ENCODE measurements at regions not wholly inside any gene's neighbourhood (a gene's known extent, or its start where the extent isn't known, plus 50 kb on each side); places are given as distances from the start of the nearest gene placed in this dataset.
A peak's percentile ranks its signal among the peaks of the same experiment; 100 is the strongest.

DNA sequence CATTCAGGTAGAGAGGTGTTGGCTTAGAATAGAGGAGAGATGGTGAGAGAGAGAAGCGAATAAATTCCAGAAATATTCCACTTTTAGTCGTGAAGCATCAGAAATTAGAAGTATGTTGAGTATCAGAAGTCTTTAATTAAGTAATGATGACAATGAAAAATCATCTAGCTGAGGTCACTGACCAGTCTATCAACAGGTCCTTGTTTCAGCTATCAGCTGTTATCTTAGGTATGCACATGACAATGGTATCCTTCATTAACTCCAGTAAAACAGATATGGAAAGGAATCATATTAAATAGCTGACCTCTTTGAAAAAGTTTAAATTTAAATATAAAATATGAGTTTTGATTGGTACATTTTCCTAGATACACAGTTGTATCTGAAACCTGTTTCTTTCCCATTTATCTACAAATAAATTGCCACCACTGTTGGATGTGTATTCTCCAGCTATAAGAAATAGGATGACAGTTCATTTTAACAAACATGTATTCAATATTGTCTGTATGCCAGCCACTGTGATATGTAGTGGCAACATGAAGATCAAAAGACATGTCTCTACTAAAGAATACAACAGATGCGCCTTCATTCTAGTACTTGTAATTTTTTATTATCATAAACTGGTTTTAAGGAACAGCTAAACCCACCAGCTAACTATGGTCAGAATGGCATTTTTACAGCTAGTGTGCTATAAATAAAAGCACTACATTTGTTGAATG is 424.2 kb upstream of the DCN start:
- no peak for TF ChIP-seq POLR2A (IDR thresholded peaks at IDR 0.05)
- TF ChIP-seq, protein P1, sequence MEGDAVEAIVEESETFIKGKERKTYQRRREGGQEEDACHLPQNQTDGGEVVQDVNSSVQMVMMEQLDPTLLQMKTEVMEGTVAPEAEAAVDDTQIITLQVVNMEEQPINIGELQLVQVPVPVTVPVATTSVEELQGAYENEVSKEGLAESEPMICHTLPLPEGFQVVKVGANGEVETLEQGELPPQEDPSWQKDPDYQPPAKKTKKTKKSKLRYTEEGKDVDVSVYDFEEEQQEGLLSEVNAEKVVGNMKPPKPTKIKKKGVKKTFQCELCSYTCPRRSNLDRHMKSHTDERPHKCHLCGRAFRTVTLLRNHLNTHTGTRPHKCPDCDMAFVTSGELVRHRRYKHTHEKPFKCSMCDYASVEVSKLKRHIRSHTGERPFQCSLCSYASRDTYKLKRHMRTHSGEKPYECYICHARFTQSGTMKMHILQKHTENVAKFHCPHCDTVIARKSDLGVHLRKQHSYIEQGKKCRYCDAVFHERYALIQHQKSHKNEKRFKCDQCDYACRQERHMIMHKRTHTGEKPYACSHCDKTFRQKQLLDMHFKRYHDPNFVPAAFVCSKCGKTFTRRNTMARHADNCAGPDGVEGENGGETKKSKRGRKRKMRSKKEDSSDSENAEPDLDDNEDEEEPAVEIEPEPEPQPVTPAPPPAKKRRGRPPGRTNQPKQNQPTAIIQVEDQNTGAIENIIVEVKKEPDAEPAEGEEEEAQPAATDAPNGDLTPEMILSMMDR (IDR thresholded peaks at IDR 0.05) = no peak
- no peaks in the 10 kb centered on the region for H3K9me3 ChIP-seq
- no peaks in the 10 kb centered on the region for H3K4me1 ChIP-seq
- no peaks in the 10 kb centered on the region for H3K27me3 ChIP-seq
- no peaks in the 10 kb centered on the region for H3K36me3 ChIP-seq
- intact Hi-C loops (cut with DNase I; ENCODE audit: low total_unique reads) = no loop called here
- no peak overlapping the region for H3K4me3 ChIP-seq
- H3K27ac ChIP-seq = no peak overlapping the region
- no peak for DNase-seq

DNA sequence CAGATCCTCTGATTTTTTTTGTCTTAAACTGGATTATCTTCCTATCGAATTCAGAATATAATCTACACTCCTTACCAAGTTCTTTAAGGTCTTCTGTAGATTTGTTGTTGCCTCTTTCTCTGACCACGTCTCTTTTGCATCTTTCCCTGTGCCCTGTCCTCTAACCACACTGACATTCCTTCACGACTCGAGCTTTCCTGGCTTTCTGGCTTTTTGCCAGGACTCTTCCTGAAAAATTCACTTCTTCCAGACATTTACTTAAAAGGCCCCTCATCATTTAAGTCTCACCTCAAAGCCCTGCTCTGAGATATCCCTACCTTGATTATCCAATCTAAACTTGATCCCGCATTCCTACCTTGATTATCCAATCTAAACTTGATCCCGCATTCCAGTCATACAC is 422.3 kb upstream of the DCN start:
- Histone ChIP-seq H3K4me3 (no peak overlapping the region), H3K9me3 (no peaks in the 10 kb centered on the region), H3K4me1 (no peaks in the 10 kb centered on the region), H3K36me3 (no peaks in the 10 kb centered on the region), H3K27ac (no peak overlapping the region), H3K27me3 (no peaks in the 10 kb centered on the region)
- no peak for TF ChIP-seq POLR2A (IDR thresholded peaks at IDR 0.05)
- TF ChIP-seq, protein P1 (IDR thresholded peaks at IDR 0.05) = no peak
- intact Hi-C loops (cut with DNase I; ENCODE audit: low total_unique reads) = no loop called here
- no peak for DNase-seq

DNA sequence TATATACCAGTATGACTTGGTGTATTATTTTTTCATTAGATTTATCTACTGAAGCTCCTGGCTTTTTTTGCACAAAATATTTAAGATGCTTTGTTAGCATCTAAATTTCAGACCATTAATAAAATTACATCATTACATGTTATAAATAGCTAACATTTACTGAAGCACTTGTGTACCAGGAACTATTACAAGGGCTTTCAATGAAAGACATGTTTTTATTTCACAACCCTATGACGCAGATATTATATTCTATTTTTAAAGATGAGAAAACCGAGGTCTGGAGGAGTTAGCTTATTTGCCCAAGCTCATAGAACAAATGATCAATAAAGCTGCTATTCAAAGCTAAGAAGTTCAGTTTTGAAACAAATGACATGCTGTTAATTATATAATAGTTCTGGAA is 420.4 kb upstream of the DCN start:
- no peaks in the 10 kb centered on the region for H3K27me3 ChIP-seq
- no peak overlapping the region for H3K4me3 ChIP-seq
- no peak for TF ChIP-seq POLR2A (IDR thresholded peaks at IDR 0.05)
- TF ChIP-seq, protein P1 (IDR thresholded peaks at IDR 0.05) = no peak

DNA sequence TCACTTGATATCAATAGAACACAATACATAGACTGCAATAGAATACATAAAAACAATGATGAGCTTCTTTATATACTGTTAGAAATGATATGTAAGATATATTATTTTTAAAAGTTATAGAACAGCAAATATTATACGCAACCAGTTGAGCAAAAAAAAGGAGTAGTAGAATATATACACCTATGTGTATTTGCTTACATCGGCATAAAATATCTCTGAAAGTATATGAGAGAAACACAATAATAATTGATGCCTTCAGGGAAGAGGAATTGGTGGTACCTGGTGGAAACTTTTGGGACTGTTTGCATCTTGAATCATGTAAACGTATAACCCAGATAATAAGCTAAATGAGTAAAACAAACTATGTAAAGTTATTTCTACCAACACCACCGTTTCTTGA is 418.4 kb upstream of the DCN start:
- H3K4me3 ChIP-seq = no peak overlapping the region
- H3K36me3 ChIP-seq = no peaks in the 10 kb centered on the region
- H3K27ac ChIP-seq = no peak overlapping the region
- no peaks in the 10 kb centered on the region for H3K4me1 ChIP-seq
- H3K27me3 ChIP-seq = no peaks in the 10 kb centered on the region
- no peak for DNase-seq
- no peaks in the 10 kb centered on the region for H3K9me3 ChIP-seq
- intact Hi-C loops (cut with DNase I; ENCODE audit: low total_unique reads) = no loop called here
- TF ChIP-seq, protein P1 (IDR thresholded peaks at IDR 0.05) = no peak
- TF ChIP-seq POLR2A (IDR thresholded peaks at IDR 0.05) = no peak

More for the DNA sequence above, 420.4 kb upstream of the DCN start:
- intact Hi-C loops (cut with DNase I; ENCODE audit: low total_unique reads) = no loop called here
- no peak for DNase-seq
- Histone ChIP-seq H3K27ac (peak overlapping the region; percentile 70 to 81), H3K9me3 (no peaks in the 10 kb centered on the region), H3K4me1 (no peaks in the 10 kb centered on the region), H3K36me3 (no peaks in the 10 kb centered on the region)

DNA sequence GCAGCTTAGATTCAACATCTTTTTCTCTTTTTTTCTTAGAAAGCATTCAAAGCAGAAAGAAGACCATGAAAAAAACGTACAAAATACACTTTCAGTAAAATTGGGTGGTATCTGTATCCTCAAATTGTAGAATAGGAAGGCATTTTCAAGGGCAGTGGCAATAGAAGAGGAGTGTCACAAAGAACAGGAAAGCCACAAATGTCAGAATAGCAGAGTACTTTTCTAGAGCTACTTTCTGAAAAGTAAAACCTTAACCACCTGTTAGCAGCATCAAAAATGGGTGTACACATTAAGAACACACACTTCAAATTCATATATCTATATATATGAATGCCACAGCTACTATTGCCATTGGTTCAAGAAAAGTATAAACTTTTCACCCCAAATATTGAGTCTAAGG is 412.1 kb upstream of the DCN start:
- H3K4me1 ChIP-seq = no peaks in the 10 kb centered on the region
- intact Hi-C loops (cut with DNase I; ENCODE audit: low total_unique reads) = no loop called here
- H3K4me3 ChIP-seq = no peak overlapping the region
- H3K9me3 ChIP-seq = no peaks in the 10 kb centered on the region
- TF ChIP-seq POLR2A (IDR thresholded peaks at IDR 0.05) = no peak
- TF ChIP-seq, protein P1 (IDR thresholded peaks at IDR 0.05) = no peak
- no peaks in the 10 kb centered on the region for H3K36me3 ChIP-seq
- no peak overlapping the region for H3K27ac ChIP-seq
- DNase-seq = no peak
- no peaks in the 10 kb centered on the region for H3K27me3 ChIP-seq

Data from uterus (tissue), 3 donors.